ENCODE measurements at regions not wholly inside any gene's neighbourhood (a gene's known extent, or its start where the extent isn't known, plus 50 kb on each side); places are given as distances from the start of the nearest gene placed in this dataset.

GRCh38 chr18:60775978-60776377, 403.4 kb upstream of the MC4R start:
- no peak for DNase-seq (ENCODE audit: low spot score)

GRCh38 chr18:60784161-60784560, 411.6 kb upstream of the MC4R start:
- DNase-seq (ENCODE audit: low spot score) = no peak

- no peak for DNase-seq (ENCODE audit: low spot score)
These were observed 422.2 kb upstream of the MC4R start for GRCh38 chr18:60794802-60795201.

- DNase-seq (ENCODE audit: low spot score) = no peak
These were observed 431.8 kb upstream of the MC4R start for GRCh38 chr18:60804415-60804814.

GRCh38 chr18:60809937-60810336, 437.4 kb upstream of the MC4R start:
- no peak for DNase-seq (ENCODE audit: low spot score)

GRCh38 chr18:60812921-60813320, 440.3 kb upstream of the MC4R start:
- no peak for DNase-seq (ENCODE audit: low spot score)

GRCh38 chr18:60826346-60826745, 453.8 kb upstream of the MC4R start:
- peak; percentile 5 for DNase-seq (ENCODE audit: low spot score)

GRCh38 chr18:60831971-60832370, 459.4 kb upstream of the MC4R start:
- no peak for DNase-seq (ENCODE audit: low spot score)

- peak; percentile 16 for DNase-seq (ENCODE audit: low spot score)
These were observed 466.1 kb upstream of the MC4R start for GRCh38 chr18:60838677-60839076.

GRCh38 chr18:60846396-60846795, 473.8 kb upstream of the MC4R start:
- DNase-seq (ENCODE audit: low spot score) = no peak

- no peak for DNase-seq (ENCODE audit: low spot score)
These were observed 474.9 kb upstream of the MC4R start for GRCh38 chr18:60847517-60847916.

- no peak for DNase-seq (ENCODE audit: low spot score)
These were observed 471.7 kb upstream of the CDH20 start for GRCh38 chr18:60861575-60861974.

- DNase-seq (ENCODE audit: low spot score) = no peak
These were observed 470.2 kb upstream of the CDH20 start for GRCh38 chr18:60862988-60863387.

- no peak for DNase-seq (ENCODE audit: low spot score)
These were observed 467.4 kb upstream of the CDH20 start for GRCh38 chr18:60865801-60866200.

GRCh38 chr18:60870261-60871153, 462.7 kb upstream of the CDH20 start:
- no peak for DNase-seq (ENCODE audit: low spot score)

GRCh38 chr18:60872434-60872833, 460.8 kb upstream of the CDH20 start:
- no peak for DNase-seq (ENCODE audit: low spot score)

GRCh38 chr18:60873708-60874107, 459.5 kb upstream of the CDH20 start:
- DNase-seq (ENCODE audit: low spot score) = no peak

GRCh38 chr18:60875957-60876507, 457.2 kb upstream of the CDH20 start:
- no peak for DNase-seq (ENCODE audit: low spot score)

GRCh38 chr18:60880184-60880583, 453.0 kb upstream of the CDH20 start:
- DNase-seq (ENCODE audit: low spot score) = no peak

GRCh38 chr18:60883587-60883986, 449.6 kb upstream of the CDH20 start:
- no peak for DNase-seq (ENCODE audit: low spot score)

GRCh38 chr18:60888071-60888624, 445.1 kb upstream of the CDH20 start:
- no peak for DNase-seq (ENCODE audit: low spot score)

- no peak for DNase-seq (ENCODE audit: low spot score)
These were observed 443.8 kb upstream of the CDH20 start for GRCh38 chr18:60889442-60889841.

- no peak for DNase-seq (ENCODE audit: low spot score)
These were observed 441.3 kb upstream of the CDH20 start for GRCh38 chr18:60891936-60892335.
